ENCODE measurements at regions not wholly inside any gene's neighbourhood (a gene's known extent, or its start where the extent isn't known, plus 50 kb on each side); places are given as distances from the start of the nearest gene placed in this dataset.

GRCh38 chr1:79845936-79846335, 839.4 kb upstream of the ADGRL4 start:
- Histone ChIP-seq H3K9me3 (ENCODE audit: control insufficient read depth in 1 of 2, insufficient read depth in 1 of 2, low read length in 2 of 2) (no peaks in the 10 kb centered on the region), H3K4me1 (ENCODE audit: insufficient read depth, low read length) (no peaks in the 10 kb centered on the region), H3K27me3 (ENCODE audit: control insufficient read depth in 1 of 2, insufficient read depth in 2 of 2, low read length in 2 of 2) (no peaks in the 10 kb centered on the region), H3K27ac (ENCODE audit: low read depth in 1 of 2, low read length in 2 of 2) (no peak overlapping the region), H3K36me3 (ENCODE audit: insufficient read depth, low read length) (no peaks in the 10 kb centered on the region), H3K4me3 (ENCODE audit: low read length) (no peak overlapping the region)
- CTCF ChIA-PET = no interaction called here
- no peak for TF ChIP-seq CTCF (IDR thresholded peaks at IDR 0.05)
- H3K36me3 Mint-ChIP-seq (ENCODE audit: low read depth) = no peaks in the 10 kb centered on the region
- no peaks in the 10 kb centered on the region for H3K27me3 Mint-ChIP-seq
- H3K4me3 Mint-ChIP-seq = no peak overlapping the region
- intact Hi-C loops (cut with DNase I, micrococcal nuclease) = no loop called here
- no peaks in the 10 kb centered on the region for H3K4me1 Mint-ChIP-seq (ENCODE audit: low read depth)
- ATAC-seq (ENCODE audit: poor library complexity) (no peak), DNase-seq (no peak)
- POLR2A ChIA-PET = no interaction called here
- H3K27ac Mint-ChIP-seq = no peak overlapping the region
- no peaks in the 10 kb centered on the region for H3K9me3 Mint-ChIP-seq

GRCh38 chr1:79842811-79843210, 836.3 kb upstream of the ADGRL4 start:
- Histone ChIP-seq H3K27me3 (ENCODE audit: control insufficient read depth in 1 of 2, insufficient read depth in 2 of 2, low read length in 2 of 2) (no peaks in the 10 kb centered on the region), H3K27ac (ENCODE audit: low read depth in 1 of 2, low read length in 2 of 2) (no peak overlapping the region), H3K36me3 (ENCODE audit: insufficient read depth, low read length) (no peaks in the 10 kb centered on the region), H3K4me1 (ENCODE audit: insufficient read depth, low read length) (no peaks in the 10 kb centered on the region), H3K9me3 (ENCODE audit: control insufficient read depth in 1 of 2, insufficient read depth in 1 of 2, low read length in 2 of 2) (no peaks in the 10 kb centered on the region), H3K4me3 (ENCODE audit: low read length) (no peak overlapping the region)
- ATAC-seq (ENCODE audit: poor library complexity) = no peak
- Mint-ChIP-seq H3K27ac (no peak overlapping the region), H3K4me1 (ENCODE audit: low read depth) (no peaks in the 10 kb centered on the region), H3K9me3 (peaks cover 5% of the 10 kb centered on the region), H3K36me3 (ENCODE audit: low read depth) (no peaks in the 10 kb centered on the region), H3K4me3 (no peak overlapping the region), H3K27me3 (no peaks in the 10 kb centered on the region)
- TF ChIP-seq CTCF (IDR thresholded peaks at IDR 0.05) = no peak
- POLR2A ChIA-PET = no interaction called here
- DNase-seq = no peak
- CTCF ChIA-PET = no interaction called here
- intact Hi-C loops (cut with DNase I, micrococcal nuclease) = no loop called here

- ATAC-seq (ENCODE audit: poor library complexity) = no peak
- H3K9me3 Mint-ChIP-seq = peaks cover 8% of the 10 kb centered on the region
- no peak for TF ChIP-seq CTCF (IDR thresholded peaks at IDR 0.05)
- DNase-seq = no peak
- no peaks in the 10 kb centered on the region for H3K4me1 Mint-ChIP-seq (ENCODE audit: low read depth)
- Histone ChIP-seq H3K27ac (ENCODE audit: low read depth in 1 of 2, low read length in 2 of 2) (no peak overlapping the region), H3K27me3 (ENCODE audit: control insufficient read depth in 1 of 2, insufficient read depth in 2 of 2, low read length in 2 of 2) (no peaks in the 10 kb centered on the region), H3K9me3 (ENCODE audit: control insufficient read depth in 1 of 2, insufficient read depth in 1 of 2, low read length in 2 of 2) (no peaks in the 10 kb centered on the region), H3K4me1 (ENCODE audit: insufficient read depth, low read length) (no peaks in the 10 kb centered on the region), H3K36me3 (ENCODE audit: insufficient read depth, low read length) (no peaks in the 10 kb centered on the region), H3K4me3 (ENCODE audit: low read length) (no peak overlapping the region)
- H3K36me3 Mint-ChIP-seq (ENCODE audit: low read depth) = no peaks in the 10 kb centered on the region
- no peaks in the 10 kb centered on the region for H3K27me3 Mint-ChIP-seq
- no peak overlapping the region for H3K27ac Mint-ChIP-seq
- ChIA-PET CTCF (no interaction called here), POLR2A (no interaction called here)
- no peak overlapping the region for H3K4me3 Mint-ChIP-seq
- intact Hi-C loops (cut with DNase I, micrococcal nuclease) = no loop called here
Measured at GRCh38 chr1:79839882-79840281, 833.4 kb upstream of the ADGRL4 start.
